OCI-LY7 (cell line): ENCODE measurements at regions not wholly inside any gene's neighbourhood (a gene's known extent, or its start where the extent isn't known, plus 50 kb on each side); places are given as distances from the start of the nearest gene placed in this dataset.

Source experiments
- BruUV-seq: library from RNA; stranded (reverse); fragments of 400-500 nt; replicated peaks from 2 replicates; lab custom pipeline; 2021; lab: Mats Ljungman, UMichigan
- CTCF ChIA-PET: fragments of 300-600 bp; sonication (Branson Sonifier 250); formaldehyde crosslinking; loops from one replicate; lab custom pipeline; 2022; ENCODE audit warnings: antibody characterized with exemption; ENCODE audit not compliant: unreplicated experiment; lab: Charles Lee
- POLR2A ChIA-PET: fragments of 300-600 bp; sonication (Branson Sonifier 250); formaldehyde crosslinking; loops from one replicate; lab custom pipeline; 2022; ENCODE audit warnings: antibody characterized with exemption; lab: Charles Lee
- DNase-seq: peaks from one replicate; pipeline ENCODE4 v3.0.0-alpha.2; 2015; ENCODE audit warnings: low spot score
- H2AFZ ChIP-seq: fragments of 200-600 bp; sonication (generic), shearing (Covaris generic); 2 replicates; pipeline ENCODE4 v1.6.1; 2014; ENCODE audit warnings: mild to moderate bottlenecking, antibody characterized with exemption, low read length, moderate library complexity
- H3K27ac ChIP-seq: fragments of 200-600 bp; sonication (generic); 2 replicates; pipeline ENCODE4 v1.5.1; 2014; ENCODE audit warnings: mixed run types, low read depth, mild to moderate bottlenecking, moderate library complexity, low read length, inconsistent platforms; ENCODE audit not compliant: poor library complexity, severe bottlenecking
- H3K36me3 ChIP-seq: fragments of 200-600 bp; sonication (generic); 2 replicates; pipeline ENCODE4 v1.6.1; 2014; ENCODE audit warnings: mild to moderate bottlenecking, antibody characterized with exemption, low read length, moderate library complexity, mixed read lengths; ENCODE audit not compliant: insufficient read depth
- H3K4me1 ChIP-seq: fragments of 200-600 bp; sonication (generic); 2 replicates; pipeline ENCODE4 v1.5.1; 2014; ENCODE audit warnings: mild to moderate bottlenecking, low read length; ENCODE audit not compliant: insufficient read depth, poor library complexity, severe bottlenecking
- H3K4me2 ChIP-seq: fragments of 200-600 bp; sonication (generic); 2 replicates; pipeline ENCODE4 v1.6.1; 2014; ENCODE audit warnings: mild to moderate bottlenecking, low read length
- H3K4me3 ChIP-seq: fragments of 200-600 bp; sonication (generic); 2 replicates; pipeline ENCODE4 v1.5.1; 2014; ENCODE audit warnings: mild to moderate bottlenecking, low read depth, low read length; ENCODE audit not compliant: poor library complexity, severe bottlenecking
- H3K79me2 ChIP-seq: fragments of 200-600 bp; sonication (generic); 2 replicates; pipeline ENCODE4 v1.6.1; 2016; ENCODE audit warnings: low read depth, mild to moderate bottlenecking, low read length, moderate library complexity, mixed read lengths; ENCODE audit not compliant: insufficient read depth
- H3K9me2 ChIP-seq: fragments of 200-600 bp; sonication (generic); 2 replicates; pipeline ENCODE4 v1.6.1; 2016; ENCODE audit warnings: mild to moderate bottlenecking, low read length, mixed read lengths; ENCODE audit not compliant: insufficient read depth
- H3K9me3 ChIP-seq: fragments of 200-600 bp; sonication (generic); 2 replicates; pipeline ENCODE4 v1.6.1; 2014; ENCODE audit warnings: mild to moderate bottlenecking, mixed run types, low read length, mixed read lengths
- H4K20me1 ChIP-seq: fragments of 200-600 bp; sonication (generic); 2 replicates; pipeline ENCODE4 v1.6.1; 2014; ENCODE audit warnings: mild to moderate bottlenecking, antibody characterized with exemption, low read length, moderate library complexity, mixed read lengths; ENCODE audit not compliant: insufficient read depth
- CTCF ChIP-seq: fragments of 200-600 bp; sonication (generic); conservative IDR thresholded peaks from 2 replicates; pipeline ENCODE4 v1.5.1; 2014; ENCODE audit warnings: mild to moderate bottlenecking, antibody characterized with exemption, low read length, moderate library complexity, mixed read lengths
- EZH2phosphoT487 ChIP-seq: fragments of 200-600 bp; sonication (generic); IDR thresholded peaks from 2 replicates; pipeline ENCODE4 v1.6.1; 2018; ENCODE audit warnings: low read depth, borderline replicate concordance, mild to moderate bottlenecking, mixed run types, antibody characterized with exemption, low read length, moderate library complexity, mixed read lengths
- intact Hi-C: fragments of 100-400 bp; cut with micrococcal nuclease; formaldehyde crosslinking; loops from one replicate; pipeline ENCODE4 v1.10.0; 2022; ENCODE audit not compliant: unreplicated experiment

GRCh38 chr2:76009484-76009883 lies 298.8 kb upstream of the GCFC2 start:
- no TSS peak for BruUV-seq
- DNase-seq, result no peak
- CTCF ChIA-PET, result no interaction called here

GRCh38 chr2:76008001-76008702 lies 297.4 kb upstream of the GCFC2 start:
- H4K20me1 ChIP-seq, result no peaks in the 10 kb centered on the region
- ChIA-PET CTCF (no interaction called here), POLR2A (no interaction called here)
- no peak overlapping the region for H3K4me2 ChIP-seq
- no peak overlapping the region for H2AFZ ChIP-seq
- H3K79me2 ChIP-seq, result no peaks in the 10 kb centered on the region
- H3K9me3 ChIP-seq, result no peaks in the 10 kb centered on the region
- no peak overlapping the region for H3K4me3 ChIP-seq
- no peak for DNase-seq
- TF ChIP-seq EZH2phosphoT487 (no peak), CTCF (no peak)
- H3K4me1 ChIP-seq, result no peaks in the 10 kb centered on the region
- intact Hi-C loops, result no loop called here
- H3K27ac ChIP-seq, result no peak overlapping the region
- H3K36me3 ChIP-seq, result no peaks in the 10 kb centered on the region
- no TSS peak for BruUV-seq
- no peaks in the 10 kb centered on the region for H3K9me2 ChIP-seq

More at GRCh38 chr2:76009484-76009883, 298.8 kb upstream of the GCFC2 start:
- no peaks in the 10 kb centered on the region for H3K9me3 ChIP-seq
- H4K20me1 ChIP-seq, result no peaks in the 10 kb centered on the region
- H3K4me2 ChIP-seq, result no peak overlapping the region
- intact Hi-C loops, result no loop called here
- TF ChIP-seq CTCF (no peak), EZH2phosphoT487 (no peak)
- no peaks in the 10 kb centered on the region for H3K4me1 ChIP-seq
- H3K9me2 ChIP-seq, result no peaks in the 10 kb centered on the region
- no peak overlapping the region for H3K4me3 ChIP-seq
- H3K79me2 ChIP-seq, result no peaks in the 10 kb centered on the region
- no peaks in the 10 kb centered on the region for H3K36me3 ChIP-seq
- H3K27ac ChIP-seq, result no peak overlapping the region
- POLR2A ChIA-PET, result no interaction called here
- no peak overlapping the region for H2AFZ ChIP-seq

GRCh38 chr2:76000425-76000824 lies 289.7 kb upstream of the GCFC2 start:
- Histone ChIP-seq H3K9me2 (no peaks in the 10 kb centered on the region), H2AFZ (no peak overlapping the region), H4K20me1 (no peaks in the 10 kb centered on the region), H3K36me3 (no peaks in the 10 kb centered on the region), H3K79me2 (no peaks in the 10 kb centered on the region), H3K4me2 (no peak overlapping the region), H3K9me3 (no peaks in the 10 kb centered on the region), H3K27ac (no peak overlapping the region), H3K4me1 (no peaks in the 10 kb centered on the region), H3K4me3 (no peak overlapping the region)
- BruUV-seq, result no TSS peak
- no peak for DNase-seq
- CTCF ChIA-PET, result no interaction called here
- TF ChIP-seq EZH2phosphoT487 (no peak), CTCF (no peak)
- intact Hi-C loops, result no loop called here
- POLR2A ChIA-PET, result no interaction called here
